GM12875 (cell line): ENCODE measurements at regions not wholly inside any gene's neighbourhood (a gene's known extent, or its start where the extent isn't known, plus 50 kb on each side); places are given as distances from the start of the nearest gene placed in this dataset.
"Not testable (repeated sequence)": the region's sequence is repeated elsewhere in the genome, so short reads cannot be mapped to it uniquely, and the experiment has no call there.

Experiments used
- H3K4me3 ChIP-seq: one replicate; pipeline ENCODE4 v1.5.1; 2011; ENCODE audit warnings: low read depth, low read length, control low read depth
- TF ChIP-seq, protein P1 (sequence below): IDR thresholded peaks from 2 replicates; pipeline ENCODE4 v1.5.1; 2011; ENCODE audit warnings: low read depth, mild to moderate bottlenecking, control low read depth, inconsistent platforms, low read length, moderate library complexity, borderline replicate concordance; ENCODE audit not compliant: insufficient read depth

DNA sequence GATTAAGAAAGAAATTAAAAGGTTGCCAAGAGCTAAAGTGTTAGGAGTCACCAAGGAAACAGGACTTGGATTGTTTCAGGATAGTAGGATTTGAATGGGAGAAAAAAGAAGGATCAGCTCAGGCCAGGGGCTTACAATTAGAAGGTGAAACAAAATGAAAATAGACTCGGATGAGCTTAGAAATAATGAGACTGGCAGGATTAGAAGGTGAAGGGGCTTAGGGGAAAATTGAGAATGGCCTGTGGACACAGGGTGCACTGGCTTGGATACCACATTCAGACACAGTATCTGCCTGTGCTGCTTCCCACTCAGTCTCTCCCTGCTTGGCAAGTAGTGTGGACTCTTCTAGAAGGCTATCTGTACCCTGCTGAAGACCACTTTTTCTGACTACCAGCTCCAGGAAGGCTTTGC lies 206.1 kb upstream of the ATP10A start:
- H3K4me3 ChIP-seq = no peak overlapping the region
- TF ChIP-seq, protein P1, sequence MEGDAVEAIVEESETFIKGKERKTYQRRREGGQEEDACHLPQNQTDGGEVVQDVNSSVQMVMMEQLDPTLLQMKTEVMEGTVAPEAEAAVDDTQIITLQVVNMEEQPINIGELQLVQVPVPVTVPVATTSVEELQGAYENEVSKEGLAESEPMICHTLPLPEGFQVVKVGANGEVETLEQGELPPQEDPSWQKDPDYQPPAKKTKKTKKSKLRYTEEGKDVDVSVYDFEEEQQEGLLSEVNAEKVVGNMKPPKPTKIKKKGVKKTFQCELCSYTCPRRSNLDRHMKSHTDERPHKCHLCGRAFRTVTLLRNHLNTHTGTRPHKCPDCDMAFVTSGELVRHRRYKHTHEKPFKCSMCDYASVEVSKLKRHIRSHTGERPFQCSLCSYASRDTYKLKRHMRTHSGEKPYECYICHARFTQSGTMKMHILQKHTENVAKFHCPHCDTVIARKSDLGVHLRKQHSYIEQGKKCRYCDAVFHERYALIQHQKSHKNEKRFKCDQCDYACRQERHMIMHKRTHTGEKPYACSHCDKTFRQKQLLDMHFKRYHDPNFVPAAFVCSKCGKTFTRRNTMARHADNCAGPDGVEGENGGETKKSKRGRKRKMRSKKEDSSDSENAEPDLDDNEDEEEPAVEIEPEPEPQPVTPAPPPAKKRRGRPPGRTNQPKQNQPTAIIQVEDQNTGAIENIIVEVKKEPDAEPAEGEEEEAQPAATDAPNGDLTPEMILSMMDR = no peak

- H3K4me3 ChIP-seq = no peak overlapping the region
- TF ChIP-seq, protein P1 = no peak
Measured at GRCh38 chr15:26066896-26067295, 203.8 kb upstream of the ATP10A start.

DNA sequence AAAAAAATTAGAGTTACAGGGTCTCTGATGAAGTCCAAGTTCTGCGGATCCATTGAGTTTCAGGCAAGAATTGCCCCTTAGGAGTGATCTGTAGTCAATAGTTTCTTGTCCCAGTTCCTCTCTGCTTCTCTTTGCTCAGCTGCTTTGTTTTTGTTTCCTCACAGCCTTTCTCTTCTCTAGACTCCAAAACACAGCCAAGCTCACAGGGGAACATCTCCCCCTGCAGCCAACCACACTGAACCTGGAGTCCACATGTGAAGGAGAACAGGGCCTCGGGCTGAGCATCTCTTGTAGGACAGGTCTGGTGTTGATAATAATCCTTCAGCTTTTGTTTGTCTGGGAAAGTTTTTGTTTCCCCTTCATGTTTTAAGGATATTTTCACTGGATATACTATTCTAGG lies 202.6 kb upstream of the ATP10A start:
- TF ChIP-seq, protein P1 = no peak
- H3K4me3 ChIP-seq = no peak overlapping the region

DNA sequence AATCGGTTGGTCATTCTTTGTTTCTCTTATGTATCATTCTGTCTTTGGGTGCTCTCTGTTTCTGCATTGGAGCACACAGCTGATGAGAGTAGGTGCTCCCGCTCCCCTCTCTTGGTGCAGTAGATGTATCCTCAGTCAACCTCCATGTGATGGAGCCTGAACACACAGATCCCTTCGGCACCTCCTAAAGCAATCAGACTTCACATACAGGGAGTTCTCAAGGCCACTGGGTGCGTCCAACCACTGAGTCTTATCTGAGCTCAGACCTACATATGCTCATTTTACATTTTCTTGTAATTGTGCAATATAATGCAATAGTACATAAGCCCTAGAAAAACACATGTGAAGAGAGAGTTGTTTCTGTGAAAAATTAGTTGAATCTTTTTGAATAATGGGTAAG lies 198.1 kb upstream of the ATP10A start:
- TF ChIP-seq, protein P1 = no peak

DNA sequence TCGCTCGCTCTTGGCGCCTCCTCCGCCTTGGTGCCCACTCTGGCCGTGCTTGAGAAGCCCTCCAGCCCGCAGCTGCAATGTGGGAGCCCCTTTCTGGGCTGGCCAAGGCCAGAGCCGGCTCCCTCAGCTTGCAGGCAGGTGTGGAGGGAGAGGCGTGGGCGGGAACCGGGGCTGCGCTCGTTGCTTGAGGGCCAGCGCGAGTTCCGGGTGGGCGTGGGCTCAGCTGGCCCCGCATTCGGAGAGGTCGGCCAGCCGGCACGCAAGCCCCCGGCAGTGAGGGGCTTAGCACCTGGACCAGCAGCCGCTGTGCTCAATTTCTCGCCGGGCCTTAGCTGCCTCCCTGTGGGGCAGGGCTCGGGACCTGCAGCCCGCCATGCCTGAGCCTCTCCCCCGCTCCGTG lies 193.6 kb upstream of the ATP10A start:
- H3K4me3 ChIP-seq = not testable (repeated sequence)

More for the DNA sequence above, 198.1 kb upstream of the ATP10A start:
- no peak overlapping the region for H3K4me3 ChIP-seq

DNA sequence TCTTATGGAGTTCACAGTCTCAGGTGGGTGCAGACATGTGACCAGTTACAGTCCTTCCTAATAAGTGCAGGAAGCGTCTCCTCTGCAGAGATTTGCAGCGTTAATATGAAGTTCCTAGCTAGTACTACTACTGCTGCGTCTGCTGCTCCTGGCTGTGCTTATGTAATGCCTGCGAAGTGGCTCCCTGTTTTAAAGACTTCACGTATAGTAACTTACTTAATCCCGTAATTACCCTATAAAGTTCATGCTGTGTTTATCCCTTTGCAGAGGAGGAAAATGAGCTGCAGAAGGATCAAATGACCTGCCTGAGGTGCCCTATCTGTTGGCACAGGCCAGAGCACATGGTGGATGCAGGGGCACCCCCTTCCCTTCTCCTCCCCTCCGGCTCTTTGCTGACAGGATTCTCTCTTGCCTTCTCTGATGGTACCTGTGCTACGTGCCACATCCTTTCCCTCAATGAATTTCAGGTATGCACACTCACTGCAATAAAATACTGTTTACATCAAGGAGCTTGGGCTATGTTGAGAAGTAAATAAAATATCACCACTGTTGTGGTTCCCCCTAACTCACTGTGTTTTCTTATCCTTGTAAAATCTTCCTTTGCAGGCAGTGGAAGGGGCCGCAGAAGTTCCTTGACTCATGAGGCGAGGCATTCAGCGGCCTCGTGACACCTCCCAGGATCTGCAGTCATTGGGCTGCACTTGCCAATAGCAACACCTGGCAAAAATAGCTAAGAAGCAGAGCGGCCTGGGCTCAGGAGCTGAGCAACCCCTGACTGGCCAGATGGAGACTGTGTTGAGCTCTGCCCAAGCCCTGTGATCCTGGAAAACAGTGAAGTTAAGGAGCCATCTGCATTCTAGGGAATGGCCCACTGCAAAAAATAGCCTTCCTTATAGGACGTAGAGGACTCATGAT lies 188.9 kb upstream of the ATP10A start:
- TF ChIP-seq, protein P1 = no peak
- H3K4me3 ChIP-seq = no peak overlapping the region

- TF ChIP-seq, protein P1 = no peak
- no peak overlapping the region for H3K4me3 ChIP-seq
Measured at GRCh38 chr15:26050984-26051383, 187.9 kb upstream of the ATP10A start.
